Left lung (tissue), 4 donors: ENCODE measurements at regions not wholly inside any gene's neighbourhood (a gene's known extent, or its start where the extent isn't known, plus 50 kb on each side); places are given as distances from the start of the nearest gene placed in this dataset.

ENCODE experiments used
- ATAC-seq: fragments of 200-7000 bp; cut with Tn5 transposase; one replicate; pipeline ENCODE4 v1.9.1; 2020; ENCODE audit warnings: moderate library complexity
- DNase-seq, 4 donors: peaks; one replicate each; pipeline ENCODE4 v3.0.0-alpha.2; 2013 to 2020
- H3K27ac ChIP-seq, 2 donors: fragments of 200-600 bp; sonication (generic) in 1 of 2; one replicate each; pipeline versions ENCODE4 v1.5.0 to v1.8.0; 2020 to 2021
- H3K27me3 ChIP-seq, 2 donors: fragments of 200-600 bp; sonication (generic) in 1 of 2; one replicate each; pipeline versions ENCODE4 v1.5.0 to v1.8.0; 2020 to 2021
- H3K36me3 ChIP-seq, 2 donors: fragments of 200-600 bp; sonication (generic) in 1 of 2; one replicate each; pipeline versions ENCODE4 v1.5.0 to v1.8.0; 2020 to 2021
- H3K4me1 ChIP-seq, 2 donors: fragments of 200-600 bp; one replicate each; pipeline ENCODE4 v1.8.0; 2021
- H3K4me3 ChIP-seq, 2 donors: fragments of 200-600 bp; sonication (generic) in 1 of 2; one replicate each; pipeline versions ENCODE4 v1.5.0 to v1.8.0; 2020 to 2021; ENCODE audit warnings: mild to moderate bottlenecking in 1 of 2
- H3K9me3 ChIP-seq, 2 donors: fragments of 200-600 bp; sonication (generic) in 1 of 2; one replicate each; pipeline versions ENCODE4 v1.5.0 to v1.8.0; 2020 to 2021
- CTCF ChIP-seq, 2 donors: fragments of 200-600 bp; sonication (generic) in 1 of 2; IDR thresholded peaks; one replicate each; pipeline versions ENCODE4 v1.5.0 to v1.8.0; 2021; ENCODE audit warnings: antibody characterized with exemption in 2 of 2
- intact Hi-C, 2 donors: fragments of 100-400 bp; cut with DNase I; formaldehyde crosslinking; loops; one replicate each; pipeline versions ENCODE4 v1.11.2 to v1.14.2; 2022
- donor health status: DM: no; HTN: yes; CAD: no.
- donor health status: DM: no; HTN: no; CAD: no.

GRCh38 chr14:97218274-97218673 is 421.1 kb downstream of the VRK1 start:
- intact Hi-C loops: no loop called here
- H3K9me3 ChIP-seq: no peaks in the 10 kb centered on the region

GRCh38 chr14:97218691-97219430 is 421.7 kb downstream of the VRK1 start:
- Histone ChIP-seq H3K4me3 (peak overlapping the region in 1 of 2 donors; percentile 13), H3K27ac (no peak overlapping the region), H3K4me1 (peaks cover 0 to 12% of the 10 kb centered on the region in 2 donors), H3K27me3 (peaks cover 36 to 61% of the 10 kb centered on the region in 2 donors), H3K36me3 (no peaks in the 10 kb centered on the region), H3K9me3 (no peaks in the 10 kb centered on the region)
- ATAC-seq (no peak), DNase-seq (peak in 2 of 4 donors; percentile 8 to 76)
- TF ChIP-seq CTCF (IDR thresholded peaks at IDR 0.05): no peak
- intact Hi-C loops: no loop called here

More at GRCh38 chr14:97218274-97218673, 421.1 kb downstream of the VRK1 start:
- no peak for ATAC-seq
- Histone ChIP-seq H3K36me3 (no peaks in the 10 kb centered on the region), H3K4me3 (peak overlapping the region in 1 of 2 donors; percentile 13), H3K27ac (no peak overlapping the region), H3K4me1 (peaks cover 0 to 12% of the 10 kb centered on the region in 2 donors), H3K27me3 (peaks cover 36 to 61% of the 10 kb centered on the region in 2 donors)
- DNase-seq: no peak
- no peak for TF ChIP-seq CTCF (IDR thresholded peaks at IDR 0.05)

GRCh38 chr14:97219431-97220017 is 422.3 kb downstream of the VRK1 start:
- Histone ChIP-seq H3K4me3 (no peak overlapping the region), H3K27ac (no peak overlapping the region), H3K36me3 (no peaks in the 10 kb centered on the region), H3K27me3 (peaks cover 36 to 61% of the 10 kb centered on the region in 2 donors), H3K4me1 (peaks cover 0 to 12% of the 10 kb centered on the region in 2 donors), H3K9me3 (no peaks in the 10 kb centered on the region)
- intact Hi-C loops: no loop called here
- no peak for TF ChIP-seq CTCF (IDR thresholded peaks at IDR 0.05)
- DNase-seq (peak in 1 of 4 donors; percentile 42), ATAC-seq (no peak)

GRCh38 chr14:97221572-97222285 is 424.5 kb downstream of the VRK1 start:
- DNase-seq: no peak
- intact Hi-C loops: no loop called here
- peaks cover 0 to 12% of the 10 kb centered on the region in 2 donors for H3K4me1 ChIP-seq
- no peaks in the 10 kb centered on the region for H3K36me3 ChIP-seq
- no peaks in the 10 kb centered on the region for H3K9me3 ChIP-seq
- no peak for TF ChIP-seq CTCF (IDR thresholded peaks at IDR 0.05)
- peaks cover 36 to 61% of the 10 kb centered on the region in 2 donors for H3K27me3 ChIP-seq
- H3K27ac ChIP-seq: no peak overlapping the region
- no peak overlapping the region for H3K4me3 ChIP-seq
- ATAC-seq: no peak

GRCh38 chr14:97224016-97224415 is 426.8 kb downstream of the VRK1 start:
- peaks cover 19 to 46% of the 10 kb centered on the region in 2 donors for H3K27me3 ChIP-seq
- no peak for TF ChIP-seq CTCF (IDR thresholded peaks at IDR 0.05)
- H3K4me1 ChIP-seq: peaks cover 0 to 4% of the 10 kb centered on the region in 2 donors
- no peak overlapping the region for H3K4me3 ChIP-seq
- DNase-seq: no peak
- H3K9me3 ChIP-seq: no peaks in the 10 kb centered on the region
- no peak overlapping the region for H3K27ac ChIP-seq
- intact Hi-C loops: no loop called here
- no peak for ATAC-seq
- no peaks in the 10 kb centered on the region for H3K36me3 ChIP-seq
